Body of pancreas (tissue), 4 donors: ENCODE measurements at regions not wholly inside any gene's neighbourhood (a gene's known extent, or its start where the extent isn't known, plus 50 kb on each side); places are given as distances from the start of the nearest gene placed in this dataset.
"Not testable (repeated sequence)": the region's sequence is repeated elsewhere in the genome, so short reads cannot be mapped to it uniquely, and the experiment has no call there.

ENCODE experiments used
- ATAC-seq: fragments of 150-250 bp; one replicate; pipeline ENCODE4 v1.9.1; 2016
- DNase-seq, 4 donors: peaks; one replicate each; pipeline ENCODE4 v3.0.0-alpha.2; 2019
- H3K27ac ChIP-seq, 4 donors: fragments of 200-600 bp; sonication (generic); 1 replicate in 3 of 4; 2 replicates in 1 of 4; pipeline versions ENCODE4 v1.5.1 to v1.6.1; 2016 to 2019; ENCODE audit warnings: mild to moderate bottlenecking in 1 of 4, mixed read lengths in 1 of 4, moderate library complexity in 1 of 4
- H3K27me3 ChIP-seq, 2 donors: fragments of 200-600 bp; sonication (generic); one replicate each; pipeline ENCODE4 v1.6.0; 2016; ENCODE audit warnings: mild to moderate bottlenecking in 1 of 2
- H3K36me3 ChIP-seq, 2 donors: fragments of 200-600 bp; sonication (generic); replicated peaks in 1 of 2; 2 replicates each; pipeline ENCODE4 v1.5.1; 2016; ENCODE audit warnings: low read depth in 2 of 2; ENCODE audit not compliant: insufficient read depth in 1 of 2
- H3K4me1 ChIP-seq: fragments of 200-600 bp; sonication (generic); one replicate; pipeline ENCODE4 v1.6.0; 2016
- H3K4me3 ChIP-seq, 2 donors: fragments of 200-600 bp; sonication (generic); 1 replicate in 1 of 2; 2 replicates in 1 of 2; pipeline ENCODE4 v1.5.1; 2016 to 2019
- H3K9me3 ChIP-seq, 3 donors: fragments of 200-600 bp; sonication (generic); 1 replicate in 2 of 3; 2 replicates in 1 of 3; pipeline ENCODE4 v1.5.1; 2016
- CTCF ChIP-seq, 7 experiments: fragments of 450-650 bp in 4 of 7; fragments of 200-600 bp in 3 of 7; sonication (generic) in 3 of 7; IDR thresholded peaks; one replicate each; pipeline ENCODE4 v1.5.1; 2016 to 2019; ENCODE audit warnings: antibody characterized with exemption in 7 of 7
- POLR2A ChIP-seq, 3 donors: fragments of 450-650 bp; IDR thresholded peaks; one replicate each; pipeline ENCODE4 v1.6.1; 2016; ENCODE audit warnings: antibody characterized with exemption in 3 of 3, mild to moderate bottlenecking in 2 of 3
- WGBS, 2 donors: methylation state at CpG; one replicate each; pipeline ENCODE4 v1.1.5; 2017; 5-methylcytosine and 5-hydroxymethylcytosine counted together
- intact Hi-C: fragments of 100-400 bp; cut with DNase I; formaldehyde crosslinking; loops from one replicate; pipeline ENCODE4 v1.15.1; 2023

GRCh38 chr2:195559431-195559914, 97.6 kb upstream of the SLC39A10 start:
- ATAC-seq (no peak), DNase-seq (peak in 1 of 4 donors; percentile 51)
- Histone ChIP-seq H3K27ac (peak overlapping the region in 1 of 4 donors; percentile 4), H3K9me3 (no peaks in the 10 kb centered on the region), H3K4me1 (peaks cover 6% of the 10 kb centered on the region), H3K4me3 (no peak overlapping the region), H3K36me3 (no peaks in the 10 kb centered on the region), H3K27me3 (no peaks in the 10 kb centered on the region)
- WGBS, 2 donors = 76 to 85% methylated on average over 5 of the region's 5 CpGs
- no peak for TF ChIP-seq POLR2A (IDR thresholded peaks at IDR 0.05)
- TF ChIP-seq CTCF (IDR thresholded peaks at IDR 0.05) = no peak
- intact Hi-C loops = no loop called here

- Histone ChIP-seq H3K27ac (no peak overlapping the region), H3K4me1 (no peaks in the 10 kb centered on the region), H3K9me3 (no peaks in the 10 kb centered on the region), H3K4me3 (no peak overlapping the region), H3K27me3 (no peaks in the 10 kb centered on the region), H3K36me3 (no peaks in the 10 kb centered on the region)
- no peak for ATAC-seq
- TF ChIP-seq CTCF (IDR thresholded peaks at IDR 0.05) = no peak
- TF ChIP-seq POLR2A (IDR thresholded peaks at IDR 0.05) = no peak
- intact Hi-C loops = no loop called here
- WGBS, 2 donors = 95 to 97% methylated on average over 1 of the region's 1 CpG
- no peak for DNase-seq
These were observed 101.1 kb upstream of the SLC39A10 start for GRCh38 chr2:195555971-195556370.

- intact Hi-C loops = no loop called here
- Histone ChIP-seq H3K4me1 (no peaks in the 10 kb centered on the region), H3K36me3 (no peaks in the 10 kb centered on the region), H3K9me3 (peaks cover 0 to 5% (median 0%) of the 10 kb centered on the region in 3 donors), H3K27me3 (no peaks in the 10 kb centered on the region), H3K27ac (no peak overlapping the region), H3K4me3 (no peak overlapping the region)
- TF ChIP-seq CTCF (IDR thresholded peaks at IDR 0.05) = no peak
- 82 to 89% methylated on average over 1 of the region's 1 CpG for WGBS, 2 donors
- ATAC-seq = no peak
- DNase-seq = no peak
These were observed 104.4 kb upstream of the SLC39A10 start for GRCh38 chr2:195552581-195552980.

- no peaks in the 10 kb centered on the region for H3K27me3 ChIP-seq
- WGBS, 2 donors = 81 to 90% methylated on average over 4 of the region's 4 CpGs
- peaks cover 10% of the 10 kb centered on the region for H3K4me1 ChIP-seq
- no peaks in the 10 kb centered on the region for H3K36me3 ChIP-seq
- no peak for ATAC-seq
- H3K9me3 ChIP-seq = peaks cover 0 to 5% (median 0%) of the 10 kb centered on the region in 3 donors
- no peak for DNase-seq
- H3K4me3 ChIP-seq = no peak overlapping the region
- TF ChIP-seq POLR2A (IDR thresholded peaks at IDR 0.05) = no peak
- TF ChIP-seq CTCF (IDR thresholded peaks at IDR 0.05) = no peak
- intact Hi-C loops = no loop called here
- H3K27ac ChIP-seq = no peak overlapping the region
These were observed 108.7 kb upstream of the SLC39A10 start for GRCh38 chr2:195548198-195548940.

- H3K9me3 ChIP-seq, H3K27ac ChIP-seq, ATAC-seq, intact Hi-C loops, H3K27me3 ChIP-seq, H3K36me3 ChIP-seq, H3K4me1 ChIP-seq, H3K4me3 ChIP-seq, DNase-seq: not testable (repeated sequence)
- 86 to 95% methylated on average over 19 to 22 of the region's 47 CpGs for WGBS, 2 donors
These were observed 109.7 kb upstream of the SLC39A10 start for GRCh38 chr2:195547268-195547840.
